PC-9 (cell line): ENCODE measurements at regions not wholly inside any gene's neighbourhood (a gene's known extent, or its start where the extent isn't known, plus 50 kb on each side); places are given as distances from the start of the nearest gene placed in this dataset.

ENCODE experiments used
- CTCF ChIP-seq: fragments of 200-600 bp; sonication (generic); conservative IDR thresholded peaks from 2 replicates; pipeline ENCODE4 v1.6.1; 2017; ENCODE audit warnings: mixed run types, antibody characterized with exemption, mild to moderate bottlenecking, moderate library complexity
- EZH2 ChIP-seq: fragments of 200-600 bp; sonication (generic); IDR thresholded peaks from 2 replicates; pipeline ENCODE4 v1.8.0; 2017; ENCODE audit warnings: antibody characterized with exemption, low read depth

GRCh38 chr9:105024529-105024928 is 96.6 kb upstream of the ABCA1 start:
- TF ChIP-seq EZH2 (no peak), CTCF (no peak)
